ENCODE measurements at regions not wholly inside any gene's neighbourhood (a gene's known extent, or its start where the extent isn't known, plus 50 kb on each side); places are given as distances from the start of the nearest gene placed in this dataset.

DNA sequence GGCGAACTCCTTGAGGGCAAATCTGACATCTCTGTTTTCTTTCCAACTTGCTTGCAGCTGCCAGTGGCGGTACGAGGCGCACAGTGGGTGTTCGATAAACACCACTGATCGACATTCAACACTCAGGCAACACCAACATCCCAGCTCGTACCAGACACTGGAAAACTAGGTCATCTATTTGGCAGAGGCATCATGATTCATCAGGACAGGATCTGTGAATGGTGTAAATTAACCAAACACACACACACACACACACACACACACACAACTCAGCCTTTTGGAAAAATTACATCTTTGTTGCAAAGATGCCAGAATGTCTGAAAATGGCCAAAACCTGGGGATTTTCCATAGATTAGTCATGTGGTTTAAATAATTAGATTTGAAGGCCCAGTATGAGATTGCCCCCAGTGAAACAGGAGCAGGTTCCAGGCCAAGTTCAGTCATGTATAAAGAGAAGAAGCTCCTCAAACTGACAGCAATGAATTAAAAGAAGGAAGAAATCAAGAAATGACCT, 150.5 kb upstream of the NCKAP5 start:
- TF ChIP-seq, protein P1, sequence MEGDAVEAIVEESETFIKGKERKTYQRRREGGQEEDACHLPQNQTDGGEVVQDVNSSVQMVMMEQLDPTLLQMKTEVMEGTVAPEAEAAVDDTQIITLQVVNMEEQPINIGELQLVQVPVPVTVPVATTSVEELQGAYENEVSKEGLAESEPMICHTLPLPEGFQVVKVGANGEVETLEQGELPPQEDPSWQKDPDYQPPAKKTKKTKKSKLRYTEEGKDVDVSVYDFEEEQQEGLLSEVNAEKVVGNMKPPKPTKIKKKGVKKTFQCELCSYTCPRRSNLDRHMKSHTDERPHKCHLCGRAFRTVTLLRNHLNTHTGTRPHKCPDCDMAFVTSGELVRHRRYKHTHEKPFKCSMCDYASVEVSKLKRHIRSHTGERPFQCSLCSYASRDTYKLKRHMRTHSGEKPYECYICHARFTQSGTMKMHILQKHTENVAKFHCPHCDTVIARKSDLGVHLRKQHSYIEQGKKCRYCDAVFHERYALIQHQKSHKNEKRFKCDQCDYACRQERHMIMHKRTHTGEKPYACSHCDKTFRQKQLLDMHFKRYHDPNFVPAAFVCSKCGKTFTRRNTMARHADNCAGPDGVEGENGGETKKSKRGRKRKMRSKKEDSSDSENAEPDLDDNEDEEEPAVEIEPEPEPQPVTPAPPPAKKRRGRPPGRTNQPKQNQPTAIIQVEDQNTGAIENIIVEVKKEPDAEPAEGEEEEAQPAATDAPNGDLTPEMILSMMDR (IDR thresholded peaks at IDR 0.05; ENCODE audit: control extremely low read depth, extremely low read depth, low read depth, missing control alignments) = no peak
- POLR2A ChIA-PET = no interaction called here
- CTCF ChIA-PET = no interaction called here
- DNase-seq (ENCODE audit: extremely low spot score) = no peak

DNA sequence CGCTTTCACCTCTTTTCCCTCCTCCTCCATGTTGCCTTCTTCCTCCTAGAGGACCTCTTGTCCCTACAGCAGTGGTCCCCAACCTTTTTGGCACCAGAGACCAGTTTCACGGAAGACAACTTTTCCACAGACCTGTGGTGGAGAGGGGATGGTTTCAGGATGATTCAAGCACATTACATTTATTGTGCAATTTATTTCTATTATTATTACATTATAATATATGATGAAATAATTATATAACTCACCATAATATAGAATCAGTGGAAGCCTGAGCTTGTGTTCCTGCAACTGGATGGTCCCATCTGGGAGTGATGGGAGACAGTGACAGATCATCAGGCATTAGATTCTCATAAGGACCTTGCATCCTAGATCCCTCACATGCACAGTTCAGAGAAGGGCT, 152.2 kb upstream of the NCKAP5 start:
- ChIA-PET CTCF (no interaction called here), POLR2A (no interaction called here)
- TF ChIP-seq, protein P1 (IDR thresholded peaks at IDR 0.05; ENCODE audit: control extremely low read depth, extremely low read depth, low read depth, missing control alignments) = no peak
- no peak for DNase-seq (ENCODE audit: extremely low spot score)

DNA sequence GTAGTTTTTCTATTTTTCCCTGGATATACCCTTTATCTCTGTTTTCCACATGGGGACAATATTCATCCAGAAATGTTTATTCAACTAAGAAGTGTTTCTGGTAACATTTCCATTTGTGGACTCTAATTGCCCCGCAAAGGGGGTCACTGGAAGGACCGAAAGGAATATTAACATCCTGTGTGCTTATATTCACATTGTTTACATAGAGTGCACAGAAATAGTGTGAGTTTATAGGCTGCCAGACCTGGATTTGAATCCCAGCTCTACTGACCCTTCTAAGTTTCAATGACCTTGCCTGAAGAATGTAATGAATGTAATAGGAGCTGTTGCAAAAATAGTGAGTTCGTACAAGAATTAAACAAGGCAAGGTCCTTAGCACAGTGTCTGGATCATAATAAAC, 152.9 kb upstream of the NCKAP5 start:
- CTCF ChIA-PET = no interaction called here
- POLR2A ChIA-PET = no interaction called here
- DNase-seq (ENCODE audit: extremely low spot score) = no peak
- TF ChIP-seq, protein P1 (IDR thresholded peaks at IDR 0.05; ENCODE audit: control extremely low read depth, extremely low read depth, low read depth, missing control alignments) = no peak

DNA sequence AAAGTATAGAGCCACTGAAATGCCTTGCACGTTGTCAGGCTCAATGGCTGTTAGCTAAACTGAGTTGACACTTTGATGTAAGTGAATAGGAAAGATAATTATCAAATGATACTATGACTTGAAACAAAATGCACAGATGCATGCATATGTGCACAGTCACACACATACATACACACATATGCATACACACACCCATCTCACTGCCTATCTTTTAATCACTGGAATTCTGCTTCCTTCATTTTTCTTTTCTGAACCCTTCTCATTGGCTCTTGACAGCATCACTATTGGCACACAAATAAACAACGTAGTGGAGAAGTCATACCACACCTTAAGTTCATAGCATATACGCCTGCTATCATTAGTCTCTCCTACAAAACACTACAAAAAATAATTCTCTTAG, 154.9 kb upstream of the NCKAP5 start:
- TF ChIP-seq, protein P1 (IDR thresholded peaks at IDR 0.05; ENCODE audit: control extremely low read depth, extremely low read depth, low read depth, missing control alignments) = no peak
- ChIA-PET POLR2A (no interaction called here), CTCF (no interaction called here)
- DNase-seq (ENCODE audit: extremely low spot score) = no peak

DNA sequence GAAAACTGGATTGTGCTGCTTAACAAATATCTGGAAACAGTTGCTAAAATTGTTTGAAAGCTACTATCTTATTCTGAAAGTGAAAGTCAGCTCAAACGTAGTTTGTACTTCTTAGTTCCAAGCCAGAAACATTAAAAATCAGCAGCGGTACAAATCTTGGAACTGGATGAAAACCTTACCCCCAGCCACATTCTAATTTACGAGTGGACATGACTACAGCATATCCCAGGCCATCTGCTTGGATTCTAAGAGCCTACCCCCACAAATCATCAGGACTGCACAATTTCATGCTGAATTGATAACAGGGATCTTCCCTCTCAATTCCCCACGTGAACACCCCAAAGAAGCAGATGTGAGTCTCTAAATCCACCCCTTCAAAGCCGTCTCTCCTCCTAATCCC, 158.7 kb upstream of the NCKAP5 start:
- CTCF ChIA-PET = no interaction called here
- DNase-seq (ENCODE audit: extremely low spot score) = no peak
- TF ChIP-seq, protein P1 (IDR thresholded peaks at IDR 0.05; ENCODE audit: control extremely low read depth, extremely low read depth, low read depth, missing control alignments) = no peak
- POLR2A ChIA-PET = no interaction called here

DNA sequence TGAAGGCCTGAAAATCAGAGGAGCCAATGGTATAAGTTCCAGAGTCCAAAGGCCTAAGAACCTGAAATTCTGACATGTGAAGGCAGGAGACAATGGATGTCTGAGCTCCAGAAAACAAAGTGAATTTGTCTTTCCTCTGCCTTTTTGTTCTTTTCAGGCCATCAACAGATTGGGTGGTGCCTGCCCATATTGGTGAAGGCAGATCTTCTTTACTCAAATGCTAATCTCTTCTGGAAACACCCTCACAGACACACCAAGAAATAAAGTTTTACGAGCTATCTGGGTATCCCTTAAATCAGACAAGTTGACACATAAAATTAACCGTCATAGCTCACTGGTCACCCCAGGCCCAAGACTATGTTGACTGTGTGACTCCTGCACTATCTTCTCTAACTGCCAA, 163.8 kb upstream of the NCKAP5 start:
- no peak for DNase-seq (ENCODE audit: extremely low spot score)
- TF ChIP-seq, protein P1 (IDR thresholded peaks at IDR 0.05; ENCODE audit: control extremely low read depth, extremely low read depth, low read depth, missing control alignments) = no peak
- ChIA-PET POLR2A (no interaction called here), CTCF (interaction anchor here (1.2 kb wide), 1 partner anchor 112 kb away, joined by 3 read pairs; no protein-coding TSS in a partner anchor)

All from GM10248 (cell line).